AG04450 (cell line): ENCODE measurements at regions not wholly inside any gene's neighbourhood (a gene's known extent, or its start where the extent isn't known, plus 50 kb on each side); places are given as distances from the start of the nearest gene placed in this dataset.
"Not testable (repeated sequence)": the region's sequence is repeated elsewhere in the genome, so short reads cannot be mapped to it uniquely, and the experiment has no call there.

Experiments used
- CTCF ChIA-PET: fragments of 300-600, 350-600 bp; formaldehyde crosslinking; extraction: SDS; loops from one replicate; lab custom pipeline; 2022; ENCODE audit warnings: antibody characterized with exemption, inconsistent platforms; lab: Charles Lee
- POLR2A ChIA-PET: fragments of 350-600 bp; formaldehyde crosslinking; extraction: SDS; loops from one replicate; lab custom pipeline; 2021; ENCODE audit warnings: antibody characterized with exemption, inconsistent platforms; lab: Yijun Ruan, JAX
- DNase-seq: peaks from one replicate; pipeline ENCODE4 v3.0.0-alpha.2; 2011; ENCODE audit warnings: low read depth, low spot score
- H3K27ac ChIP-seq: one replicate; pipeline ENCODE4 v1.5.1; 2012; ENCODE audit warnings: low read depth, low read length, control low read depth
- H3K27me3 ChIP-seq: one replicate; pipeline ENCODE4 v1.6.0; 2012; ENCODE audit warnings: low read length; ENCODE audit not compliant: control insufficient read depth, insufficient read depth
- H3K4me3 ChIP-seq: 2 replicates; pipeline ENCODE4 v1.5.1; 2011; ENCODE audit warnings: mild to moderate bottlenecking, low read depth, low read length, control low read depth
- H3K9me3 ChIP-seq: 2 replicates; pipeline ENCODE4 v1.5.1; 2012; ENCODE audit warnings: low read length; ENCODE audit not compliant: control insufficient read depth, insufficient read depth
- TF ChIP-seq, protein P1 (sequence below): IDR thresholded peaks from 2 replicates; pipeline ENCODE4 v1.5.1; 2011; ENCODE audit warnings: low read depth, low read length, control low read depth, inconsistent platforms

DNA sequence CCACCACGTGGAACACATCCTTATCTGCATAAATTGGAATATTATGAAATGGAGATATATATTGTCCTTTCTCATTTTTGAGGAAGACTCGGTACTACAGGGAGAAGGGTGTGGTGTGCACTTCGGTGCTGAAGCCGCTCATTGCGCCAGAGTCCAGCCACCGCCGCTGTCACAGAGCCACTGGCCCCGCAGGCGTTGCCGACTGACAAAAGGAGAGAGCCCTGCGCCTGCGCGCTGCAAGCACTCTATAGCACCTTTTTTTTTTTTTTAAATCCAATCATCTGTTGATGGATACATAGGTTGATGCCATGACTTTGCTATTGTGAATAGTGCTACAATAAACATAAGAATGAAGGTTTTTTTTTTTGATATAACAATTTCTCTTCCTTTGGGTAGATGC, 130.0 kb upstream of the TBC1D5 start:
- no peak overlapping the region for H3K27ac ChIP-seq
- CTCF ChIA-PET: interaction anchor here (0.6 kb wide), 1 partner anchor 31 kb away, joined by 3 read pairs; no protein-coding TSS in a partner anchor
- no peak overlapping the region for H3K4me3 ChIP-seq
- TF ChIP-seq, protein P1, sequence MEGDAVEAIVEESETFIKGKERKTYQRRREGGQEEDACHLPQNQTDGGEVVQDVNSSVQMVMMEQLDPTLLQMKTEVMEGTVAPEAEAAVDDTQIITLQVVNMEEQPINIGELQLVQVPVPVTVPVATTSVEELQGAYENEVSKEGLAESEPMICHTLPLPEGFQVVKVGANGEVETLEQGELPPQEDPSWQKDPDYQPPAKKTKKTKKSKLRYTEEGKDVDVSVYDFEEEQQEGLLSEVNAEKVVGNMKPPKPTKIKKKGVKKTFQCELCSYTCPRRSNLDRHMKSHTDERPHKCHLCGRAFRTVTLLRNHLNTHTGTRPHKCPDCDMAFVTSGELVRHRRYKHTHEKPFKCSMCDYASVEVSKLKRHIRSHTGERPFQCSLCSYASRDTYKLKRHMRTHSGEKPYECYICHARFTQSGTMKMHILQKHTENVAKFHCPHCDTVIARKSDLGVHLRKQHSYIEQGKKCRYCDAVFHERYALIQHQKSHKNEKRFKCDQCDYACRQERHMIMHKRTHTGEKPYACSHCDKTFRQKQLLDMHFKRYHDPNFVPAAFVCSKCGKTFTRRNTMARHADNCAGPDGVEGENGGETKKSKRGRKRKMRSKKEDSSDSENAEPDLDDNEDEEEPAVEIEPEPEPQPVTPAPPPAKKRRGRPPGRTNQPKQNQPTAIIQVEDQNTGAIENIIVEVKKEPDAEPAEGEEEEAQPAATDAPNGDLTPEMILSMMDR: no peak
- no peaks in the 10 kb centered on the region for H3K9me3 ChIP-seq
- no peaks in the 10 kb centered on the region for H3K27me3 ChIP-seq
- POLR2A ChIA-PET: no interaction called here
- no peak for DNase-seq

DNA sequence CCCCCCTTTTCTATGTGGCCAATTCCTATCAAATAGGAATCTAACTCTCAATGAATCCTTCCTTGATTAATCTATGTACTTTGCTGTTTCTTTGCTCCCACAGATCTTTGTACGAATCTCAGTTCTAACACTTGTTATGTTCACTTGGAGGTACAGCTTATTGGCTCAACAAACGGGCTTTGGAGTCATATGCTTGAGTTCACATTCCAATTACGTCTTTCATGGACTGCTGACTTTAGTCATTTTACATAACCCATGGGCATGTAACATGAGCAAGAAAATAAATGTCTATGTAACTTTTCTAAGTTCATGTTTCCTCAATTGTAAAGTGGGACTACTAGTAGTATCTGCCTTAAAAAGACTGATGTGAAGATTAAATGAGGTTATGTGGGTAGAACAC, 123.2 kb upstream of the TBC1D5 start:
- H3K27ac ChIP-seq: no peak overlapping the region
- DNase-seq: no peak
- POLR2A ChIA-PET: no interaction called here
- TF ChIP-seq, protein P1: no peak
- CTCF ChIA-PET: interaction anchor here (1.5 kb wide), 1 partner anchor 24 kb away, joined by 4 read pairs; no protein-coding TSS in a partner anchor
- H3K4me3 ChIP-seq: no peak overlapping the region
- H3K27me3 ChIP-seq: no peaks in the 10 kb centered on the region
- no peaks in the 10 kb centered on the region for H3K9me3 ChIP-seq

DNA sequence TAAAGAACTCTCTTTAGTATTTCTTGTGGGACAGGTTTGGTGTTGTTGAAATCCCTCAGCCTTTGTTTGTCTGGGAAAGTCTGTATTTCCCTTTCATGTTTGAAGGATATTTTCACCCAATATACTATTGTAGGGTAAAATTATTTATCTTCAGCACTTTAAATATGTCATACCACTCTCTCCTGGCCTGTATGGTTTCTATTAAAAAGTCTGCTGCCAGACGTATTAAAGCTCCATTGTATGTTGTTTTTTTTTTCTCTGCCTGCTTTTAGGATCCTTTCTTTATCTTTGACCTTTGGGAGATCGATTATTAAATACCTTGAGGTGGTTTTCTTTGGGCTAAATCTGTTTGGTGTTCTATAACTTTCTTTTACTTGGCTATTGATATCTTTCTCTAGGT, 119.0 kb upstream of the TBC1D5 start:
- no peaks in the 10 kb centered on the region for H3K27me3 ChIP-seq
- no peak for DNase-seq
- no peaks in the 10 kb centered on the region for H3K9me3 ChIP-seq
- H3K27ac ChIP-seq: no peak overlapping the region
- CTCF ChIA-PET: interaction anchor here (0.8 kb wide), 1 partner anchor 20 kb away, joined by 7 read pairs; no protein-coding TSS in a partner anchor
- TF ChIP-seq, protein P1: no peak
- POLR2A ChIA-PET: no interaction called here
- H3K4me3 ChIP-seq: no peak overlapping the region

DNA sequence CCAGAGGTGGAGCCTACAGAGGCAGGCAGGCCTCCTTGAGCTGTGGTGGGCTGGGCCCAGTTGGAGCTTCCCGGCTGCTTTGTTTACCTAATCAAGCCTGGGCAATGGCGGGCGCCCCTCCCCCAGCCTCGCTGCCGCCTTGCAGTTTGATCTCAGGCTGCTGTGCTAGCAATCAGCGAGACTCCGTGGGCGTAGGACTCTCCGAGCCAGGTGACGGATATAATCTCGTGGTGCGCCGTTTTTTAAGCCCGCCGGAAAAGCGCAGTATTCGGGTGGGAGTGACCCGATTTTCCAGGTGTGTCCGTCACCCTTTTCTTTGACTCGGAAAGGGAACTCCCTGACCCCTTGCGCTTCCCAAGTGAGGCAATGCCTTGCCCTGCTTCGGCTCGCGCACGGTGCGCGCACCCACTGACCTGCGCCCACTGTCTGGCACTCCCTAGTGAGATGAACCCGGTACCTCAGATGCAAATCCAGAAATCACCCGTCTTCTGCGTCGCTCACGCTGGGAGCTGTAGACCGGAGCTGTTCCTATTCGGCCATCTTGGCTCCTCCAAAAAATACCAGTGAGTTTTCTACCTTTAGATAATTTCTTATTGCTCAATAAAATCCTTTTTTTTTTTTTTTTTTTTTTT, 118.5 kb upstream of the TBC1D5 start:
- DNase-seq, H3K4me3 ChIP-seq, H3K9me3 ChIP-seq, H3K27ac ChIP-seq, POLR2A ChIA-PET, H3K27me3 ChIP-seq: not testable (repeated sequence)
- CTCF ChIA-PET: interaction anchor here (0.8 kb wide), 1 partner anchor 20 kb away, joined by 7 read pairs; no protein-coding TSS in a partner anchor

DNA sequence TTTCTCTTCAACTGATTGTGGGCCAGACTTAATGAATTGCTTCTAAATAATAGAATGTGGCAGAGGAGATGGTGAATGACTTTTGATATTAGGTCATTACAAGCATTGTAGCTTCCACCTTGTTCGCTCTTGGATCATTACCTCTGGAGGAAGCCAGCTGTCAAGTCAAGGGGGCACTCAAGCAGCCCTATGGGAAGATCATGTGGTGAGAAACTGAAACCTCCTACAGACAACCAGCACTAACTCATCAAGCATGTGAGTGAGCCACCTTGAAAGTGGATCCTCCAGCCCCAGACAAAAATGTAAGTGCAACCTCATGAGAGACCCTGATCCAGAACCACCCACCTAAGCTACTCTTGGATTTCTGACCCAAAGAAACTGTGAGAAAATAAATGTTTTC, 109.8 kb upstream of the TBC1D5 start:
- CTCF ChIA-PET: no interaction called here
- DNase-seq: no peak
- TF ChIP-seq, protein P1: no peak
- no peak overlapping the region for H3K4me3 ChIP-seq
- H3K27ac ChIP-seq: no peak overlapping the region
- H3K27me3 ChIP-seq: no peaks in the 10 kb centered on the region
- H3K9me3 ChIP-seq: no peaks in the 10 kb centered on the region
- POLR2A ChIA-PET: no interaction called here
